ENCODE measurements at regions not wholly inside any gene's neighbourhood (a gene's known extent, or its start where the extent isn't known, plus 50 kb on each side); places are given as distances from the start of the nearest gene placed in this dataset.

DNA sequence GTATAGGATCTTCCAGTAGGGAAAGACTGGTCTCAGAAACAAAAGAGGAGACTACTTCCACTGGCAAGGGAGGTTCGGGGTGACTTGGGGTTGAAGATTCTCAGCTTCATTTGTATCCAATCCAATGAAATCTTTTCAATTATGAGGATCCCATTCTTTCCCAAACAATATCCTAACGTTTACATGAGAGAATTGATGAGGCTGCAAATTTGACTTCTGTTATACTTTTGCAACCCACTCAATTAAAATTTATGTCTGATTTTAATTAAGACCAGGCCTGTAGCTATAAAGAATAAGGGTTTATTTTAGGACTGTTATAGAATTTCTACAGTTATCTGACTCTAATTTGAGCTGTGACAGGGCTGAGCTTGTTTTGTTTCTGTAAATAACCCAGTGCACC, 251.5 kb downstream of the ANKRD7 start:
- no peaks in the 10 kb centered on the region for H3K9me3 ChIP-seq
- no peak overlapping the region for H3K4me3 ChIP-seq
- ATAC-seq, result no peak
- no peak overlapping the region for H3K27ac ChIP-seq
- no peaks in the 10 kb centered on the region for H3K4me1 ChIP-seq
- intact Hi-C loops (cut with DNase I), result no loop called here
- H3K27me3 ChIP-seq, result no peaks in the 10 kb centered on the region
- TF ChIP-seq, protein P1, sequence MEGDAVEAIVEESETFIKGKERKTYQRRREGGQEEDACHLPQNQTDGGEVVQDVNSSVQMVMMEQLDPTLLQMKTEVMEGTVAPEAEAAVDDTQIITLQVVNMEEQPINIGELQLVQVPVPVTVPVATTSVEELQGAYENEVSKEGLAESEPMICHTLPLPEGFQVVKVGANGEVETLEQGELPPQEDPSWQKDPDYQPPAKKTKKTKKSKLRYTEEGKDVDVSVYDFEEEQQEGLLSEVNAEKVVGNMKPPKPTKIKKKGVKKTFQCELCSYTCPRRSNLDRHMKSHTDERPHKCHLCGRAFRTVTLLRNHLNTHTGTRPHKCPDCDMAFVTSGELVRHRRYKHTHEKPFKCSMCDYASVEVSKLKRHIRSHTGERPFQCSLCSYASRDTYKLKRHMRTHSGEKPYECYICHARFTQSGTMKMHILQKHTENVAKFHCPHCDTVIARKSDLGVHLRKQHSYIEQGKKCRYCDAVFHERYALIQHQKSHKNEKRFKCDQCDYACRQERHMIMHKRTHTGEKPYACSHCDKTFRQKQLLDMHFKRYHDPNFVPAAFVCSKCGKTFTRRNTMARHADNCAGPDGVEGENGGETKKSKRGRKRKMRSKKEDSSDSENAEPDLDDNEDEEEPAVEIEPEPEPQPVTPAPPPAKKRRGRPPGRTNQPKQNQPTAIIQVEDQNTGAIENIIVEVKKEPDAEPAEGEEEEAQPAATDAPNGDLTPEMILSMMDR (IDR thresholded peaks at IDR 0.05), result no peak
- DNase-seq, result no peak
- H3K36me3 ChIP-seq, result no peaks in the 10 kb centered on the region

DNA sequence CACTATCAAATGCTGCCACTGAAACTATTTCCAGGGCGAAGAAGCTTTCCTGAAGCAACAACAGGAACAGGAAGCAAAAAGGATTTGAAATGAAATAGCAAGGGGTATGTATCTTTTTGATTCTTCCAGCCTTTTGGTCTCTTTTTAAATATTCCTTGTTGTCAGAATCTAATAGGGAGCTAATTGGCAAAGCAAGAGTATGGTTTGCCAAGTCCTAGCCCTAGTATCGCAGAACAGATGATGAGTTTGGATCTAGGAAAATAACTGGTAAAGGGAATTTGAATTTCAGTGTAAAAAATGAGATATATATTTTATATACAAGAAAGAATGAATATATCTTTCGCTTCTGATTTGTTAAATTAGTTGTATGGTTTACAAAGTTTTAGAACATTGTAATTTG, 252.5 kb downstream of the ANKRD7 start:
- no peak for ATAC-seq
- intact Hi-C loops (cut with DNase I), result no loop called here
- DNase-seq, result no peak
- Histone ChIP-seq H3K4me3 (no peak overlapping the region), H3K9me3 (no peaks in the 10 kb centered on the region), H3K36me3 (no peaks in the 10 kb centered on the region), H3K27ac (no peak overlapping the region), H3K4me1 (no peaks in the 10 kb centered on the region), H3K27me3 (no peaks in the 10 kb centered on the region)
- TF ChIP-seq, protein P1 (IDR thresholded peaks at IDR 0.05), result no peak

DNA sequence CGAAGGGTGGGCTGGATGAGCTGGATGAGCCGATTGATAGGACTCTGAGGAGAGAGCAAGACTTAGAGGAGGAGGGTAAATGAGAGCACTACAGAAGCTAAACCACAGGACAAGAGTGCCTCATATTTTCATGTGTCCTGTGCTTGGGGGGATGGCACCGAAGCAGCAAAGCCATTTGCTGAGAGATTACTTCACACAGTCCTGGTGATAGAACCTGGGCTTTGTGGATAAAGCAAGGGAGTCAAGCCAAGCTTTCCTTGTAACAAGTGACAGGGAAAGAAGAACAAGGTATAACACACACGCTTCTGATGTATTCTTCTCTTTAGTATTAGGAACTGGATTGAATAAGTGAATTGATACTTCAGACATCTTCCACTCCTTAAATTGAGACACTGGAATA, 253.7 kb downstream of the ANKRD7 start:
- H3K9me3 ChIP-seq, result no peaks in the 10 kb centered on the region
- H3K27me3 ChIP-seq, result no peaks in the 10 kb centered on the region
- TF ChIP-seq, protein P1 (IDR thresholded peaks at IDR 0.05), result no peak
- intact Hi-C loops (cut with DNase I), result no loop called here
- DNase-seq, result no peak
- ATAC-seq, result no peak
- no peak overlapping the region for H3K4me3 ChIP-seq
- H3K36me3 ChIP-seq, result no peaks in the 10 kb centered on the region
- no peak overlapping the region for H3K27ac ChIP-seq
- no peaks in the 10 kb centered on the region for H3K4me1 ChIP-seq

DNA sequence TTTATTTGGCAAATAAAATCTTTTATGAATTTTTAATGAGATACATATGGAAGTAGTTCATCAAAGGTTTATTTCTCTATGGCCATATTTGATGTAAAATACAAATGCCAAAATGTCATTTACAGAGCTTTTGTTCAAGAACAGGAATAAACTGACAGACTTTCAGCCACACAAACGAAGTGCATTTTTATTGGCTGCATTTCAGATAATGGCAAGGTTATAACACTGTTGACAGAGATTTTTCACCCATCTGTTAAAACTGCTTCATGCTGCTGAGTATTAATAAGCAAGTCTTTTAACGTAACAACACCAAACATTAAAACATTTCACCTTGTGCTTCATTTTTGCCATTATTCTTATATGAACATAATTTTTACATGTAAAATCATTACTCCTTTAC, 254.4 kb downstream of the ANKRD7 start:
- TF ChIP-seq, protein P1 (IDR thresholded peaks at IDR 0.05), result no peak
- ATAC-seq, result no peak

DNA sequence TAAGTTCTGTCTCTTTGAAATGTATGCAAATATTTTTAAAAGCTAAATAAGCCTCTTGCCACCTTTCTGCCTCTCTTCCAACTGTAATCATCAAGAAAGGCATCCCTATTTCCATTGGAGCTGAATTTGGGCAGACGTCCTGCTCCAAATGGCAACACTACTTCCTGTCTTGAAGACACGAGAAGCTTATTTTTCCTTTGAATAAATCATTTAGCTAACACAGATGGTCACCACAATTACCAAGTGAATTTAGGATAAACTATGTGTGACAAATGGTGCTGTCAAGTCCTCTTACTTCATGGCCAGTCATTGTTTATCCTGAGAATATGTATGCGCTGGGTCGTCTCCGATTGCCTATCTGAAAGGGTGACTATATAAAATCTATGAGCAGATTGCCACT, 268.0 kb downstream of the ANKRD7 start:
- intact Hi-C loops (cut with DNase I), result no loop called here
- no peak for DNase-seq
- Histone ChIP-seq H3K4me3 (no peak overlapping the region), H3K27ac (no peak overlapping the region), H3K36me3 (no peaks in the 10 kb centered on the region), H3K27me3 (no peaks in the 10 kb centered on the region), H3K9me3 (no peaks in the 10 kb centered on the region), H3K4me1 (no peaks in the 10 kb centered on the region)
- ATAC-seq, result no peak
- TF ChIP-seq, protein P1 (IDR thresholded peaks at IDR 0.05), result no peak

More for the DNA sequence above, 254.4 kb downstream of the ANKRD7 start:
- Histone ChIP-seq H3K27me3 (no peaks in the 10 kb centered on the region), H3K36me3 (no peaks in the 10 kb centered on the region), H3K4me1 (no peaks in the 10 kb centered on the region), H3K9me3 (no peaks in the 10 kb centered on the region), H3K4me3 (no peak overlapping the region), H3K27ac (no peak overlapping the region)
- intact Hi-C loops (cut with DNase I), result no loop called here
- no peak for DNase-seq

DNA sequence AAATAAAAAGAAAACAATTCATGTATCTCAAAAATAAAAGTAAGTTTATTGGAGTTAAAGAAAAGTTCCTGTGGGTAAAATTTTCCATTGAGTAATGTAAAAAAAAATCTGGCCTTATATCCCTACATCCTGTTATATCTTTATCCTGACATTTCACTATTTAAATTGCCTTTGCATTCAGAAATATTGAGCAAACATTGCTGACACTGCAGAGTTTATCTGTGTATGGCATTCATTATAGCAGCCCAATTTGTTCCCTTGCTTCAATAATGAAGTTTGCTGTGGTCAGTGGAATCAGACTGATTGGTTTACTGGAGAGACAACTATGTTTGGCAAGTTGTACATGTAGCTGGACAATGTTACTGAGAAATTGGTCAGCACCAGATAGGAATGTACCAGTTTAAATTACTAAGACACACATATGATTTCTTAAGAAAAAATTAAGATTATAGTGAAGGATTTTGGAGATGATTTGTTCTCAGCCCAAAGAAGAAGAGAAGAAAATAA, 271.7 kb downstream of the ANKRD7 start:
- Histone ChIP-seq H3K27me3 (no peaks in the 10 kb centered on the region), H3K36me3 (no peaks in the 10 kb centered on the region), H3K4me1 (no peaks in the 10 kb centered on the region), H3K4me3 (no peak overlapping the region), H3K27ac (no peak overlapping the region), H3K9me3 (no peaks in the 10 kb centered on the region)
- TF ChIP-seq, protein P1 (IDR thresholded peaks at IDR 0.05), result no peak
- intact Hi-C loops (cut with DNase I), result no loop called here
- DNase-seq (no peak), ATAC-seq (no peak)
